ENCODE measurements at regions not wholly inside any gene's neighbourhood (a gene's known extent, or its start where the extent isn't known, plus 50 kb on each side); places are given as distances from the start of the nearest gene placed in this dataset.

DNA sequence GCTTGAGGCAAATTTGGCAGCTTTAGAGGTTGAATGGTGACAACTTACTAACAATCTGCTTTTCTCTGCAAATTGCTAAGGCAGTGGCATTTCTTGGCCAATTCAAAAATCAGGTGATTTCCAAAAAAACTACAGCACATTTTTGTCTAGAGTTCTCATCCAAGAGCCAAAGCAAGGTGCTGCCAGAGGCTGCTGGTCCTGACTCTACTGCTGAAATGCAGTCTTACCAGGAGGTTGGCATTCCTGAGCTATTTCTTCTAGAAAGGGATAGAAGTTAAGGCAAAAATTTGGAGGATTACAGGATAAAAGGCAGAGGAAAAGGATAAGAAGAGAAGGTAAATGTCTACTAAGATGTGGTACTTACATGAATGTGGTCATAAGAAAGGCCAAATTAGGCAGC lies 75.6 kb downstream of the COX18 start:
- no peaks in the 10 kb centered on the region for H3K9me1 ChIP-seq (ENCODE audit: control insufficient read depth, insufficient read depth, low read length)
- H3K9me3 ChIP-seq (replicated peaks; ENCODE audit: control insufficient read depth, insufficient read depth, low read depth, low read length) = no peaks in the 10 kb centered on the region
- no peaks in the 10 kb centered on the region for H3K79me2 ChIP-seq (ENCODE audit: control insufficient read depth, insufficient read depth, low read length)
- TF ChIP-seq, protein P1, sequence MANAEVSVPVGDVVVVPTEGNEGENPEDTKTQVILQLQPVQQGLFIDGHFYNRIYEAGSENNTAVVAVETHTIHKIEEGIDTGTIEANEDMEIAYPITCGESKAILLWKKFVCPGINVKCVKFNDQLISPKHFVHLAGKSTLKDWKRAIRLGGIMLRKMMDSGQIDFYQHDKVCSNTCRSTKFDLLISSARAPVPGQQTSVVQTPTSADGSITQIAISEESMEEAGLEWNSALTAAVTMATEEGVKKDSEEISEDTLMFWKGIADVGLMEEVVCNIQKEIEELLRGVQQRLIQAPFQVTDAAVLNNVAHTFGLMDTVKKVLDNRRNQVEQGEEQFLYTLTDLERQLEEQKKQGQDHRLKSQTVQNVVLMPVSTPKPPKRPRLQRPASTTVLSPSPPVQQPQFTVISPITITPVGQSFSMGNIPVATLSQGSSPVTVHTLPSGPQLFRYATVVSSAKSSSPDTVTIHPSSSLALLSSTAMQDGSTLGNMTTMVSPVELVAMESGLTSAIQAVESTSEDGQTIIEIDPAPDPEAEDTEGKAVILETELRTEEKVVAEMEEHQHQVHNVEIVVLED (CRISPR knock-in tag; IDR thresholded peaks at IDR 0.05) = no peak
- TF ChIP-seq, protein P2, sequence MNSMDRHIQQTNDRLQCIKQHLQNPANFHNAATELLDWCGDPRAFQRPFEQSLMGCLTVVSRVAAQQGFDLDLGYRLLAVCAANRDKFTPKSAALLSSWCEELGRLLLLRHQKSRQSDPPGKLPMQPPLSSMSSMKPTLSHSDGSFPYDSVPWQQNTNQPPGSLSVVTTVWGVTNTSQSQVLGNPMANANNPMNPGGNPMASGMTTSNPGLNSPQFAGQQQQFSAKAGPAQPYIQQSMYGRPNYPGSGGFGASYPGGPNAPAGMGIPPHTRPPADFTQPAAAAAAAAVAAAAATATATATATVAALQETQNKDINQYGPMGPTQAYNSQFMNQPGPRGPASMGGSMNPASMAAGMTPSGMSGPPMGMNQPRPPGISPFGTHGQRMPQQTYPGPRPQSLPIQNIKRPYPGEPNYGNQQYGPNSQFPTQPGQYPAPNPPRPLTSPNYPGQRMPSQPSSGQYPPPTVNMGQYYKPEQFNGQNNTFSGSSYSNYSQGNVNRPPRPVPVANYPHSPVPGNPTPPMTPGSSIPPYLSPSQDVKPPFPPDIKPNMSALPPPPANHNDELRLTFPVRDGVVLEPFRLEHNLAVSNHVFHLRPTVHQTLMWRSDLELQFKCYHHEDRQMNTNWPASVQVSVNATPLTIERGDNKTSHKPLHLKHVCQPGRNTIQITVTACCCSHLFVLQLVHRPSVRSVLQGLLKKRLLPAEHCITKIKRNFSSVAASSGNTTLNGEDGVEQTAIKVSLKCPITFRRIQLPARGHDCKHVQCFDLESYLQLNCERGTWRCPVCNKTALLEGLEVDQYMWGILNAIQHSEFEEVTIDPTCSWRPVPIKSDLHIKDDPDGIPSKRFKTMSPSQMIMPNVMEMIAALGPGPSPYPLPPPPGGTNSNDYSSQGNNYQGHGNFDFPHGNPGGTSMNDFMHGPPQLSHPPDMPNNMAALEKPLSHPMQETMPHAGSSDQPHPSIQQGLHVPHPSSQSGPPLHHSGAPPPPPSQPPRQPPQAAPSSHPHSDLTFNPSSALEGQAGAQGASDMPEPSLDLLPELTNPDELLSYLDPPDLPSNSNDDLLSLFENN (IDR thresholded peaks at IDR 0.05; ENCODE audit: low read depth in 2 of 2, low read length in 2 of 2) = no peak
- TF ChIP-seq ZNF347 (CRISPR knock-in tag; IDR thresholded peaks at IDR 0.05; ENCODE audit: low read depth) = no peak
- no peaks in the 10 kb centered on the region for H4K20me1 ChIP-seq (replicated peaks; ENCODE audit: control insufficient read depth, insufficient read depth, low read length)
- DNase-seq (ENCODE audit: extremely low read depth in 1 of 4, low spot score in 3 of 4) = no peak
- no peak for ATAC-seq
- H3K4me1 ChIP-seq (replicated peaks in 1 of 2; ENCODE audit: control insufficient read depth in 2 of 2, insufficient read depth in 2 of 2, low read length in 2 of 2) = no peaks in the 10 kb centered on the region
- no peak for FAIRE-seq
- no peak overlapping the region for H3K4me2 ChIP-seq (ENCODE audit: insufficient read depth, low read length)
- H3K9ac ChIP-seq (ENCODE audit: insufficient read depth in 1 of 2, low read depth in 2 of 2, low read length in 2 of 2) = no peak overlapping the region
- 0 out of 5 replicates have a peak, but pooled peaks cover 0 to 4% of the 10 kb centered on the region in 2 experiments for H3K27me3 ChIP-seq (ENCODE audit: control insufficient read depth in 2 of 2, insufficient read depth in 2 of 2, low read length in 2 of 2)
- no peak overlapping the region for H3K4me3 ChIP-seq
- ChIA-PET POLR2A (interaction anchor here (0.7 kb wide), 1 partner anchor 693 kb away, joined by 3 read pairs; no protein-coding TSS in a partner anchor), CTCF (ENCODE audit: low intra/inter-chr PET ratio) (no interaction called here)
- no peaks in the 10 kb centered on the region for H3K36me3 ChIP-seq (ENCODE audit: control insufficient read depth, insufficient read depth, low read length)
- no peak overlapping the region for H2AFZ ChIP-seq (ENCODE audit: low read depth, low read length)
- H3K27ac ChIP-seq (ENCODE audit: extremely low read depth, low read depth, low read length) = no peak overlapping the region
- intact Hi-C loops (cut with micrococcal nuclease) = no loop called here
- no TSS peak for BruUV-seq (replicated peaks)
- in situ Hi-C loops (cut with MboI) = no loop called here
